Hepatocyte (in vitro differentiated cells): ENCODE measurements at regions not wholly inside any gene's neighbourhood (a gene's known extent, or its start where the extent isn't known, plus 50 kb on each side); places are given as distances from the start of the nearest gene placed in this dataset.

Experiments used
- EZH2 ChIP-seq: fragments of 200-600 bp; sonication (generic); IDR thresholded peaks from 2 replicates; pipeline ENCODE4 v1.6.1; 2016; ENCODE audit warnings: antibody characterized with exemption, mild to moderate bottlenecking, borderline replicate concordance
- EZH2phosphoT487 ChIP-seq: fragments of 200-600 bp; sonication (generic); IDR thresholded peaks from one replicate; pipeline ENCODE4 v1.6.1; 2018; ENCODE audit warnings: antibody characterized with exemption, mild to moderate bottlenecking, low read depth, moderate library complexity; ENCODE audit not compliant: unreplicated experiment, severe bottlenecking
- TF ChIP-seq, protein P1 (sequence below): fragments of 200-600 bp; sonication (generic); IDR thresholded peaks from 2 replicates; pipeline ENCODE4 v1.5.1; 2016; ENCODE audit warnings: antibody characterized with exemption, mild to moderate bottlenecking; ENCODE audit not compliant: poor library complexity

- TF ChIP-seq, protein P1, sequence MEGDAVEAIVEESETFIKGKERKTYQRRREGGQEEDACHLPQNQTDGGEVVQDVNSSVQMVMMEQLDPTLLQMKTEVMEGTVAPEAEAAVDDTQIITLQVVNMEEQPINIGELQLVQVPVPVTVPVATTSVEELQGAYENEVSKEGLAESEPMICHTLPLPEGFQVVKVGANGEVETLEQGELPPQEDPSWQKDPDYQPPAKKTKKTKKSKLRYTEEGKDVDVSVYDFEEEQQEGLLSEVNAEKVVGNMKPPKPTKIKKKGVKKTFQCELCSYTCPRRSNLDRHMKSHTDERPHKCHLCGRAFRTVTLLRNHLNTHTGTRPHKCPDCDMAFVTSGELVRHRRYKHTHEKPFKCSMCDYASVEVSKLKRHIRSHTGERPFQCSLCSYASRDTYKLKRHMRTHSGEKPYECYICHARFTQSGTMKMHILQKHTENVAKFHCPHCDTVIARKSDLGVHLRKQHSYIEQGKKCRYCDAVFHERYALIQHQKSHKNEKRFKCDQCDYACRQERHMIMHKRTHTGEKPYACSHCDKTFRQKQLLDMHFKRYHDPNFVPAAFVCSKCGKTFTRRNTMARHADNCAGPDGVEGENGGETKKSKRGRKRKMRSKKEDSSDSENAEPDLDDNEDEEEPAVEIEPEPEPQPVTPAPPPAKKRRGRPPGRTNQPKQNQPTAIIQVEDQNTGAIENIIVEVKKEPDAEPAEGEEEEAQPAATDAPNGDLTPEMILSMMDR: no peak
- no peak for TF ChIP-seq EZH2
- no peak for TF ChIP-seq EZH2phosphoT487
These were observed 624.2 kb downstream of the COL12A1 start for GRCh38 chr6:74581681-74582080.
